Mesothelial cell of epicardium (in vitro differentiated cells): ENCODE measurements at regions not wholly inside any gene's neighbourhood (a gene's known extent, or its start where the extent isn't known, plus 50 kb on each side); places are given as distances from the start of the nearest gene placed in this dataset.

ENCODE experiments used
- DNase-seq, 2 experiments: peaks; one replicate each; pipeline ENCODE4 v3.0.0; 2021; ENCODE audit warnings: low spot score in 2 of 2; ENCODE audit not compliant: unreplicated experiment in 2 of 2
- H3K27ac Mint-ChIP-seq: 2 replicates; pipeline ENCODE4 v1.8.0; 2021; ENCODE audit warnings: mixed read lengths
- H3K27me3 Mint-ChIP-seq: 2 replicates; pipeline ENCODE4 v1.8.0; 2021; ENCODE audit warnings: low read depth, mixed read lengths
- H3K36me3 Mint-ChIP-seq: 2 replicates; pipeline ENCODE4 v1.8.0; 2021; ENCODE audit warnings: mixed read lengths
- H3K4me1 Mint-ChIP-seq: 2 replicates; pipeline ENCODE4 v1.8.0; 2021; ENCODE audit warnings: mixed read lengths
- H3K4me3 Mint-ChIP-seq: 2 replicates; pipeline ENCODE4 v1.8.0; 2021; ENCODE audit warnings: mild to moderate bottlenecking, moderate library complexity, mixed read lengths
- H3K9me3 Mint-ChIP-seq: 2 replicates; pipeline ENCODE4 v1.8.0; 2021; ENCODE audit warnings: mixed read lengths
- TF ChIP-seq, protein P1 (sequence below): fragments of 200-600 bp; sonication (generic); IDR thresholded peaks from one replicate; pipeline ENCODE4 v1.5.0; 2021; ENCODE audit warnings: antibody characterized with exemption; ENCODE audit not compliant: unreplicated experiment

DNA sequence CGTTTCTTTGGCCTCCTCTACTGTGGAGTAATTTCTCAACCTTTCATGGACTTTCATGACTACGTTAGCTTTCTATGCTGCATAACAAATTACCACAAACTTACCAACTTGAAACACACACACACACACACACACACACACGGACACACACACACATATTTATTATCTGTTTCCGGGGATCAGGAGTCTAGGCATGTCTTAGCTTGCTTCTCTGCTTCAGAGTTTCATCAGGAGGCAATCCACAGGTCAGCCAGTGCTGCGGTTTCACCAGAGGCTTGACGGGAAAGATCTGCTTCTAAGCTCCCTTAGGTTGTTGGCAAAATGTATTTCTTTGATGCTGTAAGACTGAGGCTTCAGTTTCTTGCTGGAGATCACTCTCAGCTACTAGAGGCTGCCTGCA lies 59.0 kb upstream of the C9orf72 start:
- no peak overlapping the region for H3K4me3 Mint-ChIP-seq
- no peak for DNase-seq
- peaks cover 12% of the 10 kb centered on the region for H3K9me3 Mint-ChIP-seq
- peaks cover 5% of the 10 kb centered on the region for H3K4me1 Mint-ChIP-seq
- H3K27ac Mint-ChIP-seq, result no peak overlapping the region
- H3K36me3 Mint-ChIP-seq, result no peaks in the 10 kb centered on the region
- TF ChIP-seq, protein P1, sequence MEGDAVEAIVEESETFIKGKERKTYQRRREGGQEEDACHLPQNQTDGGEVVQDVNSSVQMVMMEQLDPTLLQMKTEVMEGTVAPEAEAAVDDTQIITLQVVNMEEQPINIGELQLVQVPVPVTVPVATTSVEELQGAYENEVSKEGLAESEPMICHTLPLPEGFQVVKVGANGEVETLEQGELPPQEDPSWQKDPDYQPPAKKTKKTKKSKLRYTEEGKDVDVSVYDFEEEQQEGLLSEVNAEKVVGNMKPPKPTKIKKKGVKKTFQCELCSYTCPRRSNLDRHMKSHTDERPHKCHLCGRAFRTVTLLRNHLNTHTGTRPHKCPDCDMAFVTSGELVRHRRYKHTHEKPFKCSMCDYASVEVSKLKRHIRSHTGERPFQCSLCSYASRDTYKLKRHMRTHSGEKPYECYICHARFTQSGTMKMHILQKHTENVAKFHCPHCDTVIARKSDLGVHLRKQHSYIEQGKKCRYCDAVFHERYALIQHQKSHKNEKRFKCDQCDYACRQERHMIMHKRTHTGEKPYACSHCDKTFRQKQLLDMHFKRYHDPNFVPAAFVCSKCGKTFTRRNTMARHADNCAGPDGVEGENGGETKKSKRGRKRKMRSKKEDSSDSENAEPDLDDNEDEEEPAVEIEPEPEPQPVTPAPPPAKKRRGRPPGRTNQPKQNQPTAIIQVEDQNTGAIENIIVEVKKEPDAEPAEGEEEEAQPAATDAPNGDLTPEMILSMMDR, result no peak
- no peaks in the 10 kb centered on the region for H3K27me3 Mint-ChIP-seq

DNA sequence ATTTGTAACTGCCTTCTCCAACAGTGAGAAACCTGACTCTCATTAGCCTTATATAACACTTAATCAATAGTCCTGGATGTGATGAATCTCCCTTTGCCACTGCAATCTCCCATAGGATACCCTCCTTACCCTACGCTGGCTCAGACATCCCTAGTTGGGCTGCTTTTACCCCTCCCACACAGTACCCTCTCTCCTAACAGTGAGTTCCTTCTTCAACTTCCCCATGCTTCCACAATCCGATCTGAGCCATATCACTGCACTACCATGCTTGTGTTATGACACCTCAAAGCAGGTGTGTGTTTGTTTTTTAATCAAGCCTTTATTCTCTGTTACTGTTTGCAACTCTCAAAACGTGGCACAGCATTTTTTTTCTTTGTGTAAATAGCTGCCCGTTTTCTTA lies 60.5 kb upstream of the C9orf72 start:
- Mint-ChIP-seq H3K4me1 (no peaks in the 10 kb centered on the region), H3K36me3 (no peaks in the 10 kb centered on the region), H3K27ac (no peak overlapping the region), H3K4me3 (no peak overlapping the region), H3K9me3 (peaks cover 17% of the 10 kb centered on the region), H3K27me3 (no peaks in the 10 kb centered on the region)
- TF ChIP-seq, protein P1, result no peak
- DNase-seq, result no peak

DNA sequence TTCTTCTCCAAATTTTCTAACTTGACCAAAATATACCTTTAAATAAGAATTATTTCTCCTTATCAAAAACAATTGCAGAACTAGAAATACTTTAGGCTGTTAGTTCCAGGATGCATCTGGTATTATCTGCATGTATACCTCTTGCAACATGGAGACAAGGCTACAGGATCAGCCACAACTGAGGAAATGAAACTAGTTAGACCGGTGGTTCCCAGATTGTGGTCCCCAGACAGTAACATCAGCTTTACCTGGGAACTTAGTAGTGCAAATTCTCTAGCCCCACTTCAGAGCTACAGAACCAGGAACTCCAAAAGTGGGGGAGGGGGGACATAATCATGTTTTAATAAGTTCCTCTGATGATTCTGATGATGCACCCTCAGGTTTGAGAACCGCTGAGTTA lies 61.6 kb upstream of the C9orf72 start:
- Mint-ChIP-seq H3K27me3 (no peaks in the 10 kb centered on the region), H3K9me3 (peaks cover 17% of the 10 kb centered on the region), H3K36me3 (no peaks in the 10 kb centered on the region), H3K4me3 (no peak overlapping the region), H3K27ac (no peak overlapping the region), H3K4me1 (no peaks in the 10 kb centered on the region)
- TF ChIP-seq, protein P1, result no peak
- no peak for DNase-seq

DNA sequence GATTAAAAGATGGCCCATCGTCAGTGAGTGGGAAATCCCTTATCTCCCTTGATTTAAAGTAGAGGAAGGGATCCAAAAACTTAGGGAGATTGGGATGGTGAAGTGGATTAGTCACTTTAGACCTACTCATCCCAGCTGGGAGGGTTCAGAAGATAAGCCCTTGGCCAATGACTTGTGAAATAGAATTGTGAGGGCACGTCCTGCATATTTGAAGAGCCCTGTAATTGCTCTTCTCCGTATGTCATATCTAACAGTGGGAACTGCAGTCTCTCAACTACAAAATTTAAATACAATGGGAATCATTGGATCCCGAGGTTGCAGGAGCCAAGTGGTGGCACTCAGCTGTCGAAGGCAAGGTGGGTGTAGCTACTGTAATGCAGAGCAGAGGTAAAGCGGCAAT lies 65.4 kb upstream of the C9orf72 start:
- Mint-ChIP-seq H3K27me3 (no peaks in the 10 kb centered on the region), H3K4me3 (no peak overlapping the region), H3K36me3 (no peaks in the 10 kb centered on the region), H3K4me1 (no peaks in the 10 kb centered on the region), H3K9me3 (peaks cover 9% of the 10 kb centered on the region), H3K27ac (no peak overlapping the region)
- TF ChIP-seq, protein P1, result no peak
- no peak for DNase-seq

DNA sequence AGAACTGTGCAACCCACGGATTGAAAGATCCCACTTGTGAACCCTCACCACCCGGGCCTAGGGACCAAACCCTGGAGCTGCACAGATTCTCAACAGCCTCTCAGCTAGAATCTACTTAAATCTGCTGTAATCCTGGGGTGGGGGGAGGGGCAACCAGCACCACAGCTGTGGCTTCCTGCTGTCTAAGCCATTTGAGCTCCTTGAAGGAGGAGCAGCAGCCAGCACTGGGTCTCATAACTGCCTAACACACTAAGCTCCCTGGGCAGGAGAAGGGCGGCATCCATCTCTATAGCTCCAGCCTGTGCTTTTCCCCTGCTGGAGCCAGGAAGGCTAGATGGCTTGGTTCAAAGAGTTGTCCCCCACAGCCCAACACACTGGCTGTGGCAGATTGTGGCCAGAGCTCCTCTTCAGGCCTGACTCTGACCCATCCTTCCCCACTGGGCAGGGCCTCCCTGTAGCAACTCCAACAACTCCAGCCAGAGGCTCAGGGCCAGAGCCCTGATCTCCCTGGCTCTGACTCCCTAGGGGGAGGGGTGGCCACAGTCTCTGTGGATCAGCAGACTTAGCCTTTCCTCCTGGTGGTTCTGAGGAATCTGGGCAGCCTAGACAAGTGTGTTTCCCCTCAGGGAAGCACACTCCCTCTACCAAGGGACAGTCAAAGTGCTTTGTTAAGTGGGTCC lies 72.0 kb upstream of the C9orf72 start:
- no peak overlapping the region for H3K27ac Mint-ChIP-seq
- no peaks in the 10 kb centered on the region for H3K27me3 Mint-ChIP-seq
- no peak for DNase-seq
- no peaks in the 10 kb centered on the region for H3K36me3 Mint-ChIP-seq
- no peaks in the 10 kb centered on the region for H3K4me1 Mint-ChIP-seq
- H3K4me3 Mint-ChIP-seq, result no peak overlapping the region
- TF ChIP-seq, protein P1, result no peak
- peaks cover 19% of the 10 kb centered on the region for H3K9me3 Mint-ChIP-seq

DNA sequence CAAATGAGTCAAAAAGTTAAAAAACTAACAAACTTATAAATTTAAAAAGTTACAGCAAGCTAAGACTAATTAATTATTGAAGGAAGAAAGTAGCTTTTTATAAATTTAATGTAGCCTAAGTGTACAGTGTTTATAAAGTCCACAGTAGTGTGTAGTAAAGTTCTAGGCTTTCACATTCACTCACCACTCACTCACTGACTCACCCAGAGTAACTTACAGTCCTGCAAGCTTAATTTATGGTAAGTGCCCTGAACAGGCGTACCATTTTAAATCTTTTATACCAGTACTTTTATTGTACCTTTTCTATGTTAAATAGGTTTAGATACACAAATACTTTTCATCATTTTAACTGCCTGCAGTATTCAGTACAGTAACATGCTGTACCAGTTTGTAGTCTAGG lies 80.0 kb upstream of the C9orf72 start:
- TF ChIP-seq, protein P1, result no peak
- H3K4me1 Mint-ChIP-seq, result peaks cover 9% of the 10 kb centered on the region
- no peaks in the 10 kb centered on the region for H3K36me3 Mint-ChIP-seq
- H3K27ac Mint-ChIP-seq, result no peak overlapping the region
- no peak for DNase-seq
- no peaks in the 10 kb centered on the region for H3K27me3 Mint-ChIP-seq
- no peak overlapping the region for H3K4me3 Mint-ChIP-seq
- peaks cover 27% of the 10 kb centered on the region for H3K9me3 Mint-ChIP-seq
